ENCODE measurements at regions not wholly inside any gene's neighbourhood (a gene's known extent, or its start where the extent isn't known, plus 50 kb on each side); places are given as distances from the start of the nearest gene placed in this dataset.

DNA sequence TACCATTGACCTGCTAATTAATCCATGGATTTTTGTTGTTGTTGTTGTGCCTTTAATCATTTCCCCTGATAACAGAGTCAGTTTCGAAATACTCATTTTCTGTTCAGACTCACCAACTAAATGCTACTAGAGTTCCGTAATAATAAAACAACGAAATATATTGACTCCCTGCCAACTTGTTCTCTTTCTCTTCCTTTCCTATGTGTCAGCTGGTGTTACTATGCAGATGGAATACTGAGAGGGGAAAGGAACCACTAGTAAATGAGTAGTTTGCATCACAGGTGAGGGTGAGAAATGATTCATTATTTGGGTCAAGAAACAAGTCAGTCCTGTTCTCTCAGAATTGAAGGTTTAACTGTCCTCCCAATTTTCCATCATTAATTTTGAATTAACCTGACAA is 1027.3 kb downstream of the TUSC7 start:
- no peak for FAIRE-seq

DNA sequence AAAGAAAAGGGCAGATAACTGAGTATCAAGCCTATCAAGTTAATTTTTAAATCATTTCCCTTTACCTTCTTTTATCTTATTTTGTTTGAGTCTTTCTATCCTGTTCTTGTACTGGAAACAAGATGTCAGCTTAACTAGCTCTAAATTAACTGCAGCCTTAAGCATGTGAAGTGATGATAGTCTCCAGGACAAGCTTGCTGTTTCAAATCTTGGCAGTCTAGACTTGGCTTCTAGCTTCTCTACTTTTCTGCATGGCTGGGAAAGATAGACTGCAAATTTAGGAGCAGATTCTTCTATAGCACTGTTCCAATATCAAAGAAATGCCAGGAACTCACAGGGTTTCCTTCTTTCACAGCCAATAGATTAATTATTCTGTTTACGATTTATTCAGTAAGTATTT is 1034.4 kb downstream of the TUSC7 start:
- FAIRE-seq = no peak

DNA sequence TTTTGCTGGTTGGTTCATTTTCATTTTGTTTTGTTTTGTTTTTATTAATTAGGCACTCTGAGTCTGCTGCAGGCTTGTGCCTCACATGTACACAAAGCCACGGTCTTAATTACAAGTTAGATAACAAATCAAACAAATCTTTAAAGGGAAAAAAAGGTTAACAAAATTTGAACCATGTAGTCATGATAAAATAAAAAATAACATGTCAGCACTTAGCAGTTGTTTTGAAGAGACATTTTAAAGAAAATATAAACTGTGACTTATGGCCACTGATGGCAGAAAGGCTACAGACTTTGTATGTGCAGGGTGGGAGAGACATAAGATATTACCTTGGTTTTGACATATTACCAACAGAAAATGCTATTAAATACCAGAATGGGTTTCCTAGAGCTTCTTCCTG is 1035.4 kb downstream of the TUSC7 start:
- no peak for FAIRE-seq

DNA sequence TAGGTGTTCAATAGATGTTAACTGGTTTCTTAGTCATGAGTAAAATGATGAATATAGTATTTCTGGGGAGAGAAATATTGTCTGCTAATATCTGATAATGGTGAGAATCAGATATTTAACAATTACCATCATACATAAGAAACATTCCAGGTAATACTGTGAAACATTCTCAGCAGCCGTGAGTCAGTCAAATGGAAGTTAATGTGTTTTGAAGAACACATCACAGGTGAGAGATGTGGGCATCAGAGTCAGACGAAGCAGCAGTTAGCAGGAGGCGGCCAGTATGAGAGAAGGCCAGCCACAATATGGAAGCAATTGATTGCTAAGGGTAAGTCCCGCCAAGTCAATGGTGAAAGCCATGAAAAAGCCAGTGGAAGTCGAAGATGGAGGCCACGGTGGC is 1035.9 kb downstream of the TUSC7 start:
- FAIRE-seq = no peak

DNA sequence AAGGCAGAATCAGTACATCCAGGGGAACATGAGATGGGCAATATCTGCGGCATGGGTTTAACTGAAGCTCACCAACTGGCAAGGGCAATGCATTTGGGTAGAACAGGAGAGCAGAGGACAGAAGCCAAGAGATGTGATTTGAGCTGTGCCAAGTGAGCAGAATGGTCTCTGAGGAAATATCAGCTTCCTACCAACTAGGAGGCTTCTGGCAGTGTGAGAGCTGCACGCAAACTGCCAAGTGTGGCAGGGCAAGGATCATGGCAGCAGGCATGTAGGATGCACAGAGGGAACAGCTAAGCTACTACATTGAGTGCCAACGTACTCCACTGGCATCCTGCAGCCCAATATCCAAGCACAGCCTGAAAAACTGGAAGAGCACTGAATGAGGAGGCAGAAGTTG is 1036.5 kb downstream of the TUSC7 start:
- no peak for FAIRE-seq

DNA sequence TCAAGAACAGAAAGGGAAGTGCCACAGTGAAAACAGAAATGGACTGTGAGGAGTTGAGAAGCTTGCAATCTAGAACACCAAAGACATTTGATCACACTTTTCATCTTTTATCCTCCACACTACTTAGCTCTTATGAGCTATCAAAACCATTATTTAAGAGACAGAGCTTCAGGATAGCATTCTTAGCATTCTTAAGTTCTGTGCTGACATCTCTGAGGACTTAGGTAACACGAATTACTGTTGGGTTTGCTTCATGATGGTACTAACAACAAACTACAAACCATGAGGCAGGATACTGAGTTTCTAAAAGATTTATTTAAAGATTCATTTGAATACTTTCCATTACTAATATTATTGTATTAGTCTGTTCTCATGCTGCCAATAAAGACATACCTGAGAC is 1038.6 kb downstream of the TUSC7 start:
- no peak for FAIRE-seq

DNA sequence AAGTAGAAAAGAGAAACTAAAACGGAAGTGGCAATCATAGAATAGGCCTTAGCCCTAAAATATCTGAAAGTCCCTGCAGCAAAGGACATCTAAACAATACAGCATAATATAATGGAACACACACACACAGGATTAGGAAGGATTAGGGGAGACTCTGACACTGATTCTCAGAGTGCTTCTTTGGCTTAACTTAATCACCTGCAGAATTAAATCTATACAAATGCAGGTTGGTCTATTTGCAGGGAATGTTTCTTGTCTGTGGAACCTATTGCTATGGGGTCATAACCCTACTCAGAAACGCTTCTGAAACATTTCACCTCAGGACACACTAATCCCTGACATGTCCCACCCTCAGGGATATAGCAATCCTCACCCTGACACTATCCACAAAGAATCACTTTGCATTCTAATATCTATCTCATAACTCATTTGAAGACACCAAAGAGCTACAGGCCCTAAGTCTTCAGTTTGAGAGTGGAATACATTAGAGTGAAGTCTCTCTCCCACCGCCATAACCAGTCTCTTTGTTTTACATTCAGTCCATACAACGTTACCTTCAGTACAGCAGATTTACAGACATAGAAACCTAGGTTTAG is 1041.2 kb downstream of the TUSC7 start:
- FAIRE-seq = no peak

DNA sequence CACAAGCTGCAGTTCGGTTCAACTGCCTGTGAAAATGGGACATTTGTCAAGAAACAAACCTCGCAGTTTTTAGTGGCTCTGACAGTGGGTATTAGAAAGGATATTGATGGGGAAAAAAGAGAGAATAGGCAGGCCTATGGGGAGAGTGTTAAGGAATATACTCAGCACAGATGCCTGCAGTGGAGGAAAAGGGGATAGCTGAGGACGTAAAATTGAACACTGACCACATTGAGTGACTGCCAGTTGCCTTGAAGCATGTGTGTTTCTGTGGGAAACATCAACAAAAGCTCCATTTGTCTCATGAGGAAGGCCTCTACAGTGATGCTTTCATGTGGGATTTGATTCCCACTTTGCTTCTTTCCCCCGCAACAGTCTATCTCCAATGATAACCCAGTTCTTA is 1042.1 kb downstream of the TUSC7 start:
- FAIRE-seq = no peak

DNA sequence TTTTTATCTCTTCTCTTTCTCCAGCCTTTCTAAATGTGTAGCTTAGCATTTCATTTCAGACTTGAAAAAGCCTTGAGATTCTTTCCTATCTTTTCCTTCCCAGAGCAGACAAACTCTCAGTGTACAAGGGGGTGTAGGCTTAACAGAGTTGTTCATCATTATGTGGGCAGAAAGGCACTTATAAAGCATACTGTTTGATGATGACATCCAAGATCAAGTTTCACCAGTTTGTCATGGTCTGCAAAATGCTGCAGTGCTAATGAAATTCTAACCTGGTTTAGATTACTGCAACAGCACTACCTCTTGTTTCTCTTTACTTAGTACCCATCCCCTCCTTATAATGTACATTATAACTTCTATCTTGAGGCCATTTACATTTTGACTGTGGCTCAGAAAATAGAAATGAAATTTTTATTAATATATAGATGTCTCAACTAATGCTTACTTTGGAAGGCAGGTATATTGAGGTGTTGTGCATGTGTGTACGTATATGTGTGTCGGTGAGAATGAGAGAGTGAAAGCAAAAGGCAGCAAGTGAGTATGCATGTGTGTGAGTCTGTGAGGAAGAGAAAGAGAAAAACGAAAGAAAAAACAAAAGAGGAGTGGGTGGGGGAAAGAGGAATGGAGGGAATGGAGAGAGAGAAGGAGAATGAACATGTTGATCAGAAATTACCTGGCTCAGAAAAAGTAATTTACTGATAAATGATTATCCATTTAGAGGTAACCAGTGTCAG is 1043.6 kb downstream of the TUSC7 start:
- no peak for FAIRE-seq

DNA sequence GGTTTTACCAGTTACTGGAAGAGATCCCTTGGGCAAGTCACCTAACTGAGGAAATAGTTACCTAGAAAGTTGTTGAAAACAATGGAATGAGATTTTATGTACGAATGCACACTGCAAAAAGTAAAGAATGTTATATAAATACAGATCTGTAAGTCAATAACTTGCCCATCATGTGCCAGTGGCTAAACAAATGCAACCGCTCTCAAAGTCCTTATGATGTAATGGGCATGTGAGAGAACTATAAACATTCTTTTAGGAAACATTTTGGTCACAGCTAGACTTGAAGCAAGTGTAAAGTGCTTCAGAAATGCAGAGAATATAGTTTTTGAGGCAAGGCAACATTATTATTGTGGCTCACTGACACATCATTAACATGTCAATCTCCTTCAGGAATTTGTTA is 1044.5 kb downstream of the TUSC7 start:
- FAIRE-seq = no peak

DNA sequence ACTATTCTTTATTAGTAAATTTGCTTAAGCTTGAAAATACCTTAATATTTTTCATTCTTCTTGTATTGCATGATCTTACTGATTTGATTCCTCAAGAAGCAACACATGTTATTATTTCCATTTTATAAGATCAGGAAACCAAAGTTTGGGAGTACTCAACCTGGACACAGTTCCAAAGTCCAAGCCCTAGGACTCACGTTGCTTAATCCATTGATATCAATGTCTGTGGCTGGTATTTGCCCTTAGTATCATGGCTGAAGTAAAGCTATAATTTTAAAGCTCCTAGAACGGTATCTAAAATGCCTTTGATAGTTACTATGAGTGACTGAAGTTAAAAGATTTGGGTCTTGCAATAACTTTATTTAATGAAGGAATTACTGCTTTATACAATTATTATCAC is 1045.3 kb downstream of the TUSC7 start:
- FAIRE-seq = no peak

DNA sequence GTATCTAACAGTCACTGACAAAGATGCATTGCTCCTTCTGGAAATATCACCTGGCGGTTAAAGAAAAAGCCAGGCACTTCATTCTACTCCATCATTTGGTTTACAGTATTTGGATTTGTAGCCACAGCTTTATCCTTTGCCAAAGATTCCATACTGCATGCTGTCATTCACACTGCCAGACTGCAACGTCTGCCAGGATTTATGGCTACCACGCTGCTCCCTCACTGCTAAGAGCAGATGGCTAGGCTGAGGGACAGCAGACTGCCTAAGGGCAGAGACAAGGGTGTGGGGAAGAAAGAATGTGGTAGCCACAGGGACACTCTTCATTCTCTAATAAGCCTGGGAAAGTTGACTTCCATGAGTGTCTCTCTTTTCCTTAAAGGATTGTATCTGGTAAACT is 1047.0 kb downstream of the TUSC7 start:
- FAIRE-seq = no peak

DNA sequence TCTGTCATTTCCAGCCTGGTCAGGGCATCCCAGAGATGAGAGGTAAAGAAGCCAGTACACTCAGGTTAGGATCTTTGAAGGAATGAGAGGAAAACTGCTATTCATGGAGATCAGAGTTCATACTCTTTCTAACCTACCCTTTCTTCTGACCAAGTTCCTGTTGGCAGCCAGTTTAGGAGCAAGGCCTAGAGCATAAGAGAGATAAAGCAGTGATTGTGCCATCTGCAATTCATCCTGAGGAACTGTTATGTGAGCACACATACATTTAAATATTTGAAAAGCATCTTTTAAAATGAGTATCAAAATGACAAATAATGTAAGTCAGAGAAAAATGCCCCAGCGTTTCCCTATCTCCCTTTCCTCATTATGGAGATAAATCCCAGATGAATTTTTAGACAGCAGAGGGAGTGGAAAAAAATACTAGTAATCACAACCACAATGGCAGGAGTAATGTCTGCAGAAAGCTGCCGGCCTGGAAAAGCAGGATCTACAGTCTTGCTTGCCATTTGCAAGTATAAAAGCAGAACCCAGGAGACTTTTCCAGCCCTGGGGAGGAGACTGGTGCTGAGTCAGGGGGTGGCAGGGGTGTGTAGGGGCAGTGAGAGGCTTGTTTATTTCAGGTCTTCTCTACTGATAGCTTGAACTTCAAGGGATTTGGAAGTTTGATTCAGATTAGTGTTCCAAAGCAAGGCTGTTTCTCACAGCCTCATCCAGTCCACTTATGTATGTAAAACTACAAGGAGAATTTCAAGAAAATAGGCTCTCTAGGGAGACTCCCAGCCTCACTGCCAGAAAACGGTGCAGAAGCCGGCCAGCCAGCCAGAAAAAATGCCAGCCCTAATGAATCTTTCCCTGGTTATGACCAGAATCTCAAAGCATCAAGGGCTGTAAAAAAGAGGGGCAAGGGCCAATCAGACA is 1052.4 kb downstream of the TUSC7 start:
- no peak for FAIRE-seq

DNA sequence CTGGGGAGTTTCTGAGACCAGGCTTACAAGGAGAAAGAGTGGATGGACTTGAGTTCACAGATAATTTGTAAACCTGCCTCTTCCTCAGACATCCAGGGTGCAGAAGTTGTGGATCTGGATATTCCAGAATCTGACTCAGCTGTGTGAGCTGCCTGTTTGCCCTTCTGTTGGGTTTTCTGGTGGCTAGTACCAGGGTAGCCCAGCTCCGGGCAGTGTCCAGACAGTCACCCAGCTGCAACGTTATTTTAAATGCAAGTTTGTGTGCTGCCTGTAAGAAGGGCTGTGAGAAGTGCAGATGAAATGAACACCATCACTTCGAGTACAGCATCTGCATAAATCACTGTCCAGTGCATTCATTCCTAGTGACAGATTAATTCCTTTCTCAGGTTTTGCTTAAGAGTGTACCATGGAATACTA is 1053.0 kb downstream of the TUSC7 start:
- FAIRE-seq = no peak

DNA sequence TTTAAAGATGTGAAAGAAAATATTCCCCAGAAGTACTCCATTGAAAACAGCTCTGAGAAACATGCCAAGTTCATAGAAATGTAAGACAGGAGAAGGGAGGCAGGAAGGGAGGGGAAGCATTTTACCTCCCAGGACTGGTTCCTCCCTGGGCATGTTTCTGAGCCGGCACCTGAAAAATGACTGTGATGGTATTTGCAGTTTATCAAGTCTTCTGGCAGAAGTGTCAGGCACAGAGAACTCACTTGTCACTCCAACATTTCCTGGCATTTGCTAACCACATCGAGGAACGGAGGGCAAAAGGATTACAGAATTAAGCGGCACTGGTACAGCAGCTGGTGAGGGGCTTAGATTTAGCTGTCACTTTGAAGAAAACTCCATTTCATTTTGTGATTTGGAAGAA is 1054.0 kb downstream of the TUSC7 start:
- FAIRE-seq = no peak

DNA sequence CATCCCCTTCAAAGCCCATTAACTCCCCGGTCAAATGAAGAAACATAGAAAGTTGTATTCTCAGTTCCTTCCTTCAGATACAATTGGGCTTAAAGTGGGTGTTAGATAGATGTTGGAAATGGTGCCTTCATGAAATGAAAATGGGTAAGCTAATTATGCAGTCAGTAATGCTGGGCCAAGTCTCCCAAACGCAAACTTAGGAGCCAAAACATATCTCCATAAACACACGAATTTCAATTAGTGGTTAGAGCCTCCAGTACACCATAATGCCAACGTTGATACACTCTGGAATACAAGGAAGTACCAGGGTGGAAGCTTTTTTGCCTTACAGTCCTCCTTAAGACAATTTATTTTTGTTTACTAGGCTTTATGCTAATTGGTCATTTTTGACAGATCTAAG is 1059.0 kb downstream of the TUSC7 start:
- FAIRE-seq = no peak

DNA sequence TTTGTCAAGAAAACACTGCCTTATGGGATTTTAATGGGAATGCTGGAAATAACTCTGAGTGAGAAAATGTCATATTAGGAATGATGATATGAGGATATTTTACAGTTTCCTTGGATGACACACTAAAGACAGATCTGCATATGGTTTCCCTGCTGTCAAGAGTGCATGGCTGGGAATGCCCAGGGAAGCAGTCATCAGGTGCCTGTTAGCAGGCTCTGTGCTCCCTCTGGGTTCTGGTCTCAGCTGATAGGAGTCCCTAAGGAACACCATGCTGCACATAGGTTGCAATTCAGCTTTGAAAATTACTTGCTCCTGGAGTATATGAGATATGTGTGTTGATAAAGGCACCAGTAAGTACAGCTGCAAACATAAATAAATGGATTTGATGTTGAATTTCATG is 1064.6 kb downstream of the TUSC7 start:
- FAIRE-seq = no peak

DNA sequence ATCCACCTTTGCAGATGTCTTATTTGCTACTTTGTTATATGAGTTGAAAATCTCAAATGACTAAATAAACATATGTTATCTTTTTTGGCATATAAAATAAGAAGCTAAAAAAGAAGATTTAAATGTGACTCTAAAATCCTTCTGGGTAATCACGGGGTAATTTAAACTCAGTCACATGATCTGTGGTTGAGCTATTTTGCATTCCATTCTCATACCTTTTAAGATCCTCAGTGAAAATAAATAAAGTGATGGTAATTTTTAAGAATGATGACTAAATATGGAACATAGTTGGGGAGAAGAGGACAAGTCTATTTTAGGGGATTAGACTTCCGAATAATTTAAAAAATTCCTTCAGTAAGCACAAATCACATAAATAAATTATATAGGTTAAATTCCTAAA is 1076.8 kb downstream of the TUSC7 start:
- FAIRE-seq = no peak

DNA sequence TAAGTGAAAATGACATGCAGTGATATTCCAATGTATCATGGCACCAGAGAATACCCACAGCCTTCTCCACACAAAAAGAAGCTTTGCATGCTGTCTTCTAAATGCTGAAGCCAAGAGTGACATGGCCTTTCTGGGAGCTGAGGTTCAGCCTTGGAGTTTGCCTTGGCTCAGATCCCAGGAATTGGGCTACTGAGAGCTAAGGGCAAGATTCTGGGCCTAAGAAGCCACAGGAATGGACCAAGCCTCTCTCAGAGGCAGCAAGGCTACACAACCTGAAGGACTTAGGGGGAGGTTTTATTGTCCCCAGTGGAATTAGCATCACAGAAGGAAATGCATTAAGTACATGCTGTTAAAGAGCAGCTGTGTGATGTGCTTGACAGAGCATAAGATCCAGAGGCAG is 1078.5 kb downstream of the TUSC7 start:
- FAIRE-seq = no peak

DNA sequence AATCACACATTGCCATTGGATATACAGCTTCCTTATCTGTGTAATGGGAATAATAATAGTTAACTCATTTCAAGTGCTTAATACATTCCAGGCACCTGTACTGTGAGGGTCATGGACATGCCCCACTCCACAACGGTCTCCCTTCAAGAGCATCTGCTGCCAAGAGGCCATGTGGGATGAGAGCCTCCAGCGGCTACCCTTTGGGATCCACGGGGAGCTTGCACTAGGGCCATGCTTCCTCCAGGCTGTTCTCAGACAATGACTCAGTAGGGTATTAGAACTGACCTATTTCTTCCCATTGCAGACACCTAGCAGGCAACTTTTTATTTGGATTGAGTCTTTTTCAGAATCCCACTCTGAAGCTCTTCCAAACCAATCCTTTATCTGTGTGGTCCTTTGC is 1078.9 kb downstream of the TUSC7 start:
- FAIRE-seq = no peak

DNA sequence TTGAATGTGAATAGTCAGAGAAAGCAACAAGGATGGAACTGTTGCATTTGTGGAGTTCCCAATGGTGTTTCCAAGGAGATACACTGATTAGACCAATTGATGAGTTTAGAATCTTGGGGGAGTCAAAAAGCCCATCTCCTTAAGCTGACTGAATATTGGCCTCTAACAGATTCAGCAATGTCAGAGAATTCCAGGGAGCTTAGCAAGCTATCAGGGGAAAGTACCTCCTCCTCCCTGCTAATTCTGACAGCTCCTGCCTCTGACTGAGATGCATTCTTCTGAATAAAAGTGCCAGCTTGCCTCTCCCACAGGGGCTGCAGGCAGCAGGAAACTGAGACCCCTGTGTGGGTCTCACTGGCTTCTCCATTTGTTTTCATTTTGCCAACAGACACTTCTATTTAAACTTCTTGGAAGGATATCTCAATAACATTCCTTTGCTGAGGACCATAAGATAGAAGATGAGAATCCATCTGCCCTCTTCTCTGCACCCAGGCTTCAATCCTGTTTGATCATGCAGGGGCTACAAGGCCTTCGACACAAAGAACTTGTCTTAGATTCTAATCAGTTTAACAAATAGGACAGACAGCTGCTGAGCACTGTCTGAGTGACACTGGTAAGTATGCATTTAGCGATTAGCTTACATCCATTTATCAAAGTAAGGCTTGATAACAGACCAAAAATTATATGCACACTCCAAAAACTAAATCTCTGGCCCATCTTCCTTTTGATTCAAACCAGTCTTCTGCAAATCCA is 1080.8 kb downstream of the TUSC7 start:
- FAIRE-seq = no peak

DNA sequence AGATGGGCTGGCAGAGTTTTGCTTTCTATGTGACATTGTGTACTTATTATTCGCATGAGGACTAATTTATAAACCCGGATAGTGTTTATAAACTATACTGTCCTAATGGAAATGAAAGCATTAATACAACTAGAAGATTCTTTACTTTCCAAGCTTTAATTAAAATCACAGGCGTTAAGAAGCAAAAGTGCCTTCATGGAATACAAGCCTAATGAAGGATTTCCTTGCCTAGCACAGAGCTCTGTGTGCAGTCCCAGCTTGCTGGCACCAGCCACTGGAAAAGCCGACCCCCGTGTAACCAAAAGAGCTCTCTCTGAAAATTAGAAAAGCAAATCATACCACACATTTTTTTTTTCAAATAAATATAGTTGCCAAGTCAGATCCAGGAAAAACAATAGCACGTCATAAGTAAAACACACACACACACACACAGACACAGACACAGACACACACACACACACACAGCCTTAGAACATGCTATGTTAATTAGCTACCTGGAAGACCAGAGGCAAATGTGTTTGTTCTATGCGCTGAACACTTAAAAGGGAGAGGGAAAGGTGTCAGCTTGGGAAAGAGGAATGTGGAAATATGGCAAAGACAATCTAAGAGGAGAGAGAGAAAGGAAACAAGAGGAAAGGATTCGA is 1084.2 kb downstream of the TUSC7 start:
- no peak for FAIRE-seq

DNA sequence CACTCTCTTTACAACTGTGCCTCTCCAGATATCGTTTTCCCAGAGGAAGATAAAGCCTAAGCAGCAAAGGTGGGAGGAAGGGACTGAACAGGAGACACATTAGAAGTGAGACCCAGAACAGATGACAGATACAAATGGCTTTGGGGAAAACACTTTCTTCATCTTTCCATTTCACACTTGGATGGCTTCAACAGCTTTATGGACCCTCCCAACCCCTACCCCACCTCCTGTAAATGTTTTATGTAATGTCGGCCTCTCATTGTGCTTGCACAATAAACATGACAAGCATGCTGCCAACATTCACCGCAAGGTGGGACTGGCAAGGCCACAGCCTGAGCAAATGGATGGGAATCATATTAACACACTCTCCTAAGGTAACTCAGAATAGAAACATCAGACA is 1088.6 kb downstream of the TUSC7 start:
- FAIRE-seq = no peak

Data from colon (tissue), 2 donors.